ENCODE measurements at regions not wholly inside any gene's neighbourhood (a gene's known extent, or its start where the extent isn't known, plus 50 kb on each side); places are given as distances from the start of the nearest gene placed in this dataset.

GRCh38 chr20:63124092-63124781 lies 91.7 kb downstream of the YTHDF1 start:
- DNase-seq (ENCODE audit: extremely low read depth in 1 of 4, low spot score in 3 of 4): no peak
- no peak overlapping the region for H2AFZ ChIP-seq (ENCODE audit: low read depth, low read length)
- BruUV-seq (replicated peaks): no TSS peak

DNA sequence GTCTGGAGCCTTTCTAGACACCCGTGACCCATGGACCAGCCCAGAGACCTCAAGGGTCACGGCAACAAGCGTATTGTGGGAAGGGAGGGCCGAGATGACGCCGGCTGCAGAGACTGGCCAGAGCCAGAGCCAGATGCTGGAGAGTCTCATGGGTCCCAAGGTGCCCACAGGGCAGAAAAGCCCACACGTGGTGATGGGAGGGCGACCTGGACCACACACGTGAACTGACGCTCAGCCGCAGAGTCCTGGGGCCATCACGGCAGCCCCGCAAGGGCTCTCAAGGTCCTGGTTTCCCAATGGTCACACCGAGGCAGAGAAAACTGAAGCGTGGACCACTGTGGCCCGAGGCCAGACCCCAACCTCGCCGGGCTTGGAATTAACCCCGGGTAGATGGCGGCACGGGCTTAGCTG lies 92.6 kb downstream of the YTHDF1 start:
- Histone ChIP-seq H3K36me3 (ENCODE audit: control insufficient read depth, insufficient read depth, low read length) (no peaks in the 10 kb centered on the region), H4K20me1 (replicated peaks; ENCODE audit: control insufficient read depth, insufficient read depth, low read length) (no peaks in the 10 kb centered on the region), H3K9ac (ENCODE audit: insufficient read depth in 1 of 2, low read depth in 2 of 2, low read length in 2 of 2) (no peak overlapping the region), H2AFZ (ENCODE audit: low read depth, low read length) (no peak overlapping the region), H3K9me3 (replicated peaks; ENCODE audit: control insufficient read depth, insufficient read depth, low read depth, low read length) (no peaks in the 10 kb centered on the region), H3K9me1 (ENCODE audit: control insufficient read depth, insufficient read depth, low read length) (no peaks in the 10 kb centered on the region), H3K27me3 (ENCODE audit: control insufficient read depth in 2 of 2, insufficient read depth in 2 of 2, low read length in 2 of 2) (peaks cover 22 to 95% of the 10 kb centered on the region in 2 experiments), H3K79me2 (ENCODE audit: control insufficient read depth, insufficient read depth, low read length) (no peaks in the 10 kb centered on the region), H3K4me3 (no peak overlapping the region), H3K4me2 (ENCODE audit: insufficient read depth, low read length) (no peak overlapping the region), H3K4me1 (replicated peaks in 1 of 2; ENCODE audit: control insufficient read depth in 2 of 2, insufficient read depth in 2 of 2, low read length in 2 of 2) (no peaks in the 10 kb centered on the region; a peak in 2 of 5 replicates), H3K27ac (ENCODE audit: extremely low read depth, low read depth, low read length) (no peak overlapping the region)
- DNase-seq (ENCODE audit: extremely low read depth in 1 of 4, low spot score in 3 of 4) (no peak), ATAC-seq (no peak), FAIRE-seq (no peak)
- POLR2A ChIA-PET: no interaction called here
- CTCF ChIA-PET (ENCODE audit: low intra/inter-chr PET ratio): no interaction called here
- no peak for TF ChIP-seq ZNF77 (CRISPR knock-in tag; IDR thresholded peaks at IDR 0.05)
- no peak for TF ChIP-seq MTA2 (IDR thresholded peaks at IDR 0.05; ENCODE audit: low read depth)
- TF ChIP-seq POLR2H (tag; IDR thresholded peaks at IDR 0.05; ENCODE audit: low read depth): no peak
- TF ChIP-seq TAF1 (IDR thresholded peaks at IDR 0.05; ENCODE audit: control insufficient read depth, extremely low read depth, insufficient read depth, low read length, severe bottlenecking): no peak
- TF ChIP-seq GATA2 (CRISPR knock-in tag; IDR thresholded peaks at IDR 0.05): no peak
- intact Hi-C loops (cut with micrococcal nuclease) (no loop called here), in situ Hi-C loops (cut with MboI) (no loop called here)
- 1% methylated on average over 21 of the region's 21 CpGs for WGBS (ENCODE audit: insufficient coverage, low coverage, missing lambda C conversion rate)
- no TSS peak for BruUV-seq (replicated peaks)

More at GRCh38 chr20:63124092-63124781, 91.7 kb downstream of the YTHDF1 start:
- Histone ChIP-seq H3K9me1 (ENCODE audit: control insufficient read depth, insufficient read depth, low read length) (no peaks in the 10 kb centered on the region), H3K36me3 (ENCODE audit: control insufficient read depth, insufficient read depth, low read length) (no peaks in the 10 kb centered on the region), H3K4me2 (ENCODE audit: insufficient read depth, low read length) (no peak overlapping the region), H4K20me1 (replicated peaks; ENCODE audit: control insufficient read depth, insufficient read depth, low read length) (no peaks in the 10 kb centered on the region; the same call in 1 of the 2 replicates), H3K9me3 (replicated peaks; ENCODE audit: control insufficient read depth, insufficient read depth, low read depth, low read length) (no peaks in the 10 kb centered on the region), H3K9ac (ENCODE audit: insufficient read depth in 1 of 2, low read depth in 2 of 2, low read length in 2 of 2) (no peak overlapping the region), H3K79me2 (ENCODE audit: control insufficient read depth, insufficient read depth, low read length) (no peaks in the 10 kb centered on the region), H3K4me1 (replicated peaks in 1 of 2; ENCODE audit: control insufficient read depth in 2 of 2, insufficient read depth in 2 of 2, low read length in 2 of 2) (no peaks in the 10 kb centered on the region; a peak in 2 of 5 replicates), H3K27ac (ENCODE audit: extremely low read depth, low read depth, low read length) (no peak overlapping the region), H3K27me3 (ENCODE audit: control insufficient read depth in 2 of 2, insufficient read depth in 2 of 2, low read length in 2 of 2) (peaks cover 26 to 95% of the 10 kb centered on the region in 2 experiments), H3K4me3 (no peak overlapping the region)
- in situ Hi-C loops (cut with MboI) (no loop called here), intact Hi-C loops (cut with micrococcal nuclease) (no loop called here)
- TF ChIP-seq TCFL5 (CRISPR knock-in tag; conservative IDR thresholded peaks at IDR 0.05) (no peak), CBFA2T3 (IDR thresholded peaks at IDR 0.05) (0 out of 2 replicates have a peak, but pooled peaks have one; percentile 4), FOSL1 (tag; conservative IDR thresholded peaks at IDR 0.05) (0 out of 2 replicates have a peak, but pooled peaks have one; percentile 33)
- ChIA-PET POLR2A (no interaction called here), CTCF (ENCODE audit: low intra/inter-chr PET ratio) (no interaction called here)
- ATAC-seq (no peak), FAIRE-seq (no peak)
- 0% methylated on average over 19 of the region's 19 CpGs for WGBS (ENCODE audit: insufficient coverage, low coverage, missing lambda C conversion rate)

Measured in K562 (cell line).